HCT116 (cell line): ENCODE measurements at regions not wholly inside any gene's neighbourhood (a gene's known extent, or its start where the extent isn't known, plus 50 kb on each side); places are given as distances from the start of the nearest gene placed in this dataset.

Experiments
- ATAC-seq: fragments of 200-7000 bp; cut with Tn5 transposase; 2 replicates; pipeline ENCODE4 v1.9.1; 2020; ENCODE audit warnings: mild to moderate bottlenecking, moderate library complexity
- BruUV-seq: library from RNA; stranded (reverse); fragments of 400-500 nt; replicated peaks from 2 replicates; lab custom pipeline; 2021; lab: Mats Ljungman, UMichigan
- CTCF ChIA-PET: fragments of 300-600 bp; sonication (Branson Sonifier 250); formaldehyde crosslinking; loops from one replicate; lab custom pipeline; 2021; ENCODE audit warnings: antibody characterized with exemption; lab: Charles Lee
- POLR2A ChIA-PET: fragments of 300-600, 350-600 bp; sonication (Branson Sonifier 250); formaldehyde crosslinking; loops from one replicate; lab custom pipeline; 2021; ENCODE audit warnings: antibody characterized with exemption; lab: Charles Lee
- RAD21 ChIA-PET, 2 experiments: fragments of 300-600 bp; sonication (Branson Sonifier 250); formaldehyde crosslinking; loops; one replicate each; lab custom pipeline; 2023; ENCODE audit warnings: low total read pairs in 2 of 2; ENCODE audit not compliant: uncharacterized antibody in 2 of 2, unreplicated experiment in 2 of 2, low non-redundant PET in 1 of 2; lab: Charles Lee
- DNase-seq: peaks from one replicate; pipeline ENCODE4 v3.0.0-alpha.2; 2010; ENCODE audit warnings: low read depth, low spot score
- H2AFZ ChIP-seq: fragments of 200-600 bp; shearing (Covaris generic), sonication (generic); 2 replicates; pipeline ENCODE4 v1.6.1; 2017; ENCODE audit warnings: low read depth, mixed run types, mixed read lengths, antibody characterized with exemption, low read length; ENCODE audit not compliant: poor library complexity, severe bottlenecking
- H3K27ac ChIP-seq: 2 replicates; pipeline ENCODE4 v1.5.1; 2012; ENCODE audit warnings: low read depth, low read length
- H3K27me3 ChIP-seq: fragments of 200-600 bp; sonication (generic); 2 replicates; pipeline ENCODE4 v1.6.1; 2016; ENCODE audit warnings: mixed run types, low read length, mixed read lengths; ENCODE audit not compliant: insufficient read depth
- H3K36me3 ChIP-seq, 2 experiments: fragments of 200-500 bp in 1 of 2; fragments of 200-600 bp in 1 of 2; sonication (Bioruptor generic) in 1 of 2; sonication (generic) in 1 of 2; 2 replicates each; pipeline versions ENCODE4 v1.5.1 to v1.6.1; 2014 to 2016; ENCODE audit warnings: low read length in 2 of 2, inconsistent platforms in 1 of 2, mixed read lengths in 1 of 2, mixed run types in 1 of 2; ENCODE audit not compliant: insufficient read depth in 2 of 2, control insufficient read depth in 1 of 2
- H3K4me1 ChIP-seq, 2 experiments: fragments of 200-600 bp in 1 of 2; sonication (generic) in 1 of 2; 2 replicates each; pipeline versions ENCODE4 v1.5.1 to v1.6.1; 2012 to 2017; ENCODE audit warnings: low read length in 2 of 2, inconsistent platforms in 1 of 2, mild to moderate bottlenecking in 1 of 2, mixed read lengths in 1 of 2, mixed run types in 1 of 2, moderate library complexity in 1 of 2; ENCODE audit not compliant: insufficient read depth in 2 of 2, control insufficient read depth in 1 of 2
- H3K4me2 ChIP-seq: fragments of 200-600 bp; sonication (generic); 2 replicates; pipeline ENCODE4 v1.6.1; 2017; ENCODE audit warnings: mixed run types, low read length, mixed read lengths
- H3K4me3 ChIP-seq, 2 experiments: fragments of 200-600 bp in 1 of 2; sonication (generic) in 1 of 2; replicated peaks in 1 of 2; 2 replicates each; pipeline ENCODE4 v1.5.1; 2011 to 2016; ENCODE audit warnings: low read length in 2 of 2, control low read depth in 1 of 2, low read depth in 1 of 2, mild to moderate bottlenecking in 1 of 2, mixed read lengths in 1 of 2, mixed run types in 1 of 2
- H3K79me2 ChIP-seq: fragments of 200-600 bp; sonication (generic); 2 replicates; pipeline ENCODE4 v1.6.1; 2017; ENCODE audit warnings: mild to moderate bottlenecking, mixed run types, low read length, moderate library complexity, mixed read lengths; ENCODE audit not compliant: insufficient read depth
- H3K9ac ChIP-seq: fragments of 200-600 bp; sonication (generic); 2 replicates; pipeline ENCODE4 v1.6.1; 2016; ENCODE audit warnings: low read length, mixed read lengths
- H3K9me2 ChIP-seq: fragments of 200-600 bp; sonication (generic), shearing (Covaris generic); 2 replicates; pipeline ENCODE4 v1.6.1; 2017; ENCODE audit warnings: mixed run types, mild to moderate bottlenecking, moderate library complexity; ENCODE audit not compliant: insufficient read depth
- H3K9me3 ChIP-seq, 2 experiments: fragments of 200-500 bp in 1 of 2; fragments of 200-600 bp in 1 of 2; sonication (Bioruptor generic) in 1 of 2; sonication (generic) in 1 of 2; 2 replicates each; pipeline ENCODE4 v1.6.1; 2014 to 2017; ENCODE audit warnings: low read length in 2 of 2, mixed read lengths in 2 of 2, inconsistent platforms in 1 of 2, low read depth in 1 of 2, mild to moderate bottlenecking in 1 of 2, mixed run types in 1 of 2, moderate library complexity in 1 of 2; ENCODE audit not compliant: control insufficient read depth in 1 of 2, insufficient read depth in 1 of 2
- H4K20me1 ChIP-seq: fragments of 200-600 bp; sonication (generic), shearing (Covaris generic); 2 replicates; pipeline ENCODE4 v1.6.1; 2017; ENCODE audit warnings: mixed run types, mild to moderate bottlenecking, moderate library complexity; ENCODE audit not compliant: insufficient read depth
- EGR1 ChIP-seq: IDR thresholded peaks from 2 replicates; pipeline ENCODE4 v1.6.1; 2012; ENCODE audit warnings: low read depth
- MAX ChIP-seq: IDR thresholded peaks from 2 replicates; pipeline ENCODE4 v1.6.1; 2012
- POLR2AphosphoS5 ChIP-seq: IDR thresholded peaks from 2 replicates; pipeline ENCODE4 v1.6.1; 2011; ENCODE audit warnings: mild to moderate bottlenecking, low read depth, low read length, moderate library complexity
- REST ChIP-seq: IDR thresholded peaks from 2 replicates; pipeline ENCODE4 v1.6.1; 2012; ENCODE audit warnings: low read depth
- SP1 ChIP-seq: IDR thresholded peaks from 2 replicates; pipeline ENCODE4 v1.6.1; 2012; ENCODE audit warnings: low read depth
- intact Hi-C: fragments of 100-400 bp; cut with micrococcal nuclease; formaldehyde crosslinking; loops from 2 replicates; pipeline ENCODE4 v1.10.0; 2022

DNA sequence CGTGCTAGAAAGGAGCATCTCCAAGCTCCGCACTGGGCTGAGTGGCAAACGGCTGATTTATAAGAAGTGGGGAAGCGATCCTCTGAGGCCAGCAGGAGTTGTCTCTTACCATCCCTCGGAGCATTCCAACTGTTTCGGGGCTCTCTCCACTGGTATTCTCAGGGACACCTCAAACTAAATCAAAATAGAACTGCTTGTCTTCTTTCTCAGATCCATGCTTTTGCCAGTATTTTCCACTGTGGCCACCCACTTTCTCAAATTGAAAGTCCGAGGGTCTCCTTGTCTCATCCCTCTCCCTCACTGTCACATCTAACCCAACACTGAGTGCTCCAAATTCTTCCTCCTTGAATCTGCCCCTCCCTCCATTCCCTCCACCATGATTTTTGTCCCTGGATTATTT is 83.2 kb upstream of the LEP start:
- RAD21 ChIA-PET, result no interaction called here
- intact Hi-C loops, result no loop called here
- CTCF ChIA-PET, result no interaction called here

More for the DNA sequence above, 83.2 kb upstream of the LEP start:
- H3K4me2 ChIP-seq, result no peak overlapping the region
- no peaks in the 10 kb centered on the region for H3K4me1 ChIP-seq
- no peak overlapping the region for H3K27ac ChIP-seq
- H3K9ac ChIP-seq, result no peak overlapping the region
- H2AFZ ChIP-seq, result no peak overlapping the region
- DNase-seq (no peak), ATAC-seq (no peak)
- TF ChIP-seq EGR1, result no peak
- TF ChIP-seq MAX, result no peak
- no peak for TF ChIP-seq SP1
- TF ChIP-seq REST, result no peak
- no peak for TF ChIP-seq POLR2AphosphoS5
- no peaks in the 10 kb centered on the region for H3K9me3 ChIP-seq
- no peaks in the 10 kb centered on the region; the same call in 1 of the 2 replicates for H3K9me2 ChIP-seq
- no peaks in the 10 kb centered on the region for H3K36me3 ChIP-seq
- no TSS peak for BruUV-seq
- no peak overlapping the region for H3K4me3 ChIP-seq
- H3K79me2 ChIP-seq, result no peaks in the 10 kb centered on the region
- no peaks in the 10 kb centered on the region for H4K20me1 ChIP-seq
- H3K27me3 ChIP-seq, result no peaks in the 10 kb centered on the region
- POLR2A ChIA-PET, result no interaction called here
